HEK293T (cell line): ENCODE measurements at regions not wholly inside any gene's neighbourhood (a gene's known extent, or its start where the extent isn't known, plus 50 kb on each side); places are given as distances from the start of the nearest gene placed in this dataset.

Experiments
- CTBP1 ChIP-seq: fragments of 450-650 bp; IDR thresholded peaks from 2 replicates; pipeline ENCODE4 v1.6.1; 2016; ENCODE audit warnings: borderline replicate concordance
- ELF4 ChIP-seq: fragments of 450-650 bp; IDR thresholded peaks from 2 replicates; pipeline ENCODE4 v1.6.1; 2017; ENCODE audit warnings: antibody characterized with exemption
- FOXA1 ChIP-seq: fragments of 450-650 bp; IDR thresholded peaks from 2 replicates; pipeline ENCODE4 v1.6.1; 2016; ENCODE audit warnings: mild to moderate bottlenecking
- FOXK2 ChIP-seq: fragments of 450-650 bp; IDR thresholded peaks from 2 replicates; pipeline ENCODE4 v1.6.1; 2016; ENCODE audit warnings: mild to moderate bottlenecking
- FOXM1 ChIP-seq: fragments of 450-650 bp; IDR thresholded peaks from 2 replicates; pipeline ENCODE4 v1.6.1; 2017; ENCODE audit warnings: mild to moderate bottlenecking, borderline replicate concordance
- HDGF ChIP-seq: fragments of 450-650 bp; IDR thresholded peaks from 2 replicates; pipeline ENCODE4 v1.6.1; 2017; ENCODE audit warnings: antibody characterized with exemption, borderline replicate concordance
- L3MBTL2 ChIP-seq: fragments of 450-650 bp; conservative IDR thresholded peaks from 2 replicates; pipeline ENCODE4 v1.6.1; 2016; ENCODE audit warnings: mild to moderate bottlenecking
- SP1 ChIP-seq: fragments of 450-650 bp; IDR thresholded peaks from 2 replicates; pipeline ENCODE4 v1.6.1; 2017
- SUZ12 ChIP-seq: fragments of 450-650 bp; IDR thresholded peaks from 2 replicates; pipeline ENCODE4 v1.6.1; 2016; ENCODE audit warnings: mild to moderate bottlenecking

- TF ChIP-seq L3MBTL2 = peak; percentile 73
- TF ChIP-seq SP1 = no peak
- TF ChIP-seq SUZ12 = no peak
- TF ChIP-seq FOXA1 = no peak
- no peak for TF ChIP-seq ELF4
- TF ChIP-seq CTBP1 = no peak
- TF ChIP-seq FOXM1 = no peak
- TF ChIP-seq HDGF = no peak
- no peak for TF ChIP-seq FOXK2
Measured at GRCh38 chr17:21511363-21512195, 135.4 kb downstream of the KCNJ12 start.
